Central memory CD8-positive, alpha-beta T cell (primary cell): ENCODE measurements at regions not wholly inside any gene's neighbourhood (a gene's known extent, or its start where the extent isn't known, plus 50 kb on each side); places are given as distances from the start of the nearest gene placed in this dataset.

Source experiments
- ATAC-seq: fragments of 150-1000 bp; cut with Tn5 transposase; replicated peaks from 2 replicates; pipeline ENCODE4 v1.10.0; 2022; ENCODE audit warnings: mild to moderate bottlenecking, moderate FRiP score, moderate number of reproducible peaks; ENCODE audit not compliant: poor library complexity, severe bottlenecking; ENCODE audit errors: extremely low read depth
- DNase-seq, 2 donors: peaks; one replicate each; pipeline ENCODE4 v3.0.0; 2021; ENCODE audit warnings: low spot score in 2 of 2
- H3K27ac Mint-ChIP-seq: one replicate; pipeline ENCODE4 v1.8.0; 2022; ENCODE audit warnings: low read depth, mild to moderate bottlenecking, moderate library complexity, mixed read lengths
- H3K27me3 Mint-ChIP-seq: one replicate; pipeline ENCODE4 v1.8.0; 2022; ENCODE audit warnings: mixed read lengths
- H3K36me3 Mint-ChIP-seq: one replicate; pipeline ENCODE4 v1.8.0; 2022; ENCODE audit warnings: mild to moderate bottlenecking, moderate library complexity, mixed read lengths; ENCODE audit not compliant: insufficient read depth
- H3K4me1 Mint-ChIP-seq: one replicate; pipeline ENCODE4 v1.8.0; 2022; ENCODE audit warnings: mixed read lengths
- H3K4me3 Mint-ChIP-seq: one replicate; pipeline ENCODE4 v1.8.0; 2022; ENCODE audit warnings: mild to moderate bottlenecking, moderate library complexity, mixed read lengths
- H3K9me3 Mint-ChIP-seq: one replicate; pipeline ENCODE4 v1.8.0; 2022; ENCODE audit warnings: mixed read lengths

DNA sequence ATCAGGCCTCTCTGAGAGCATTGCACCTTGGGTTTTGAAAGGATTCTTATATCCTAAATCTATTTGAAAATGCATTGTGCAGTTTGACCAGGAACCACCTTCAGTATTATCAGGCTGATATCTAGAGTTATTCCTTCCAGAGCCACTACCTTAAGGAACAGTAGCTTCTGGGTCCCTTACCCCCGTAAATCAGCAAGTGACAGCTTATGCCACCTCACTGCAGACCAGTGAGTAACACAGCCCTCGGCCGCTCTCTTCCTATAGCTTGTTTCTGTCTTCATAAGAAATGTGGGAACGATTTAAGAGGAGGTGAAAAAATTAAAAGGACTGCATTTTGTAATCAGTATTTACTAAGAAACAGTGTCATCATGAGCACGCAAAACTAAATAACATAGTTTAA lies 584.2 kb downstream of the GALR1 start:
- DNase-seq (no peak), ATAC-seq (no peak)
- Mint-ChIP-seq H3K4me3 (no peak overlapping the region), H3K27ac (no peak overlapping the region), H3K27me3 (no peaks in the 10 kb centered on the region), H3K9me3 (no peaks in the 10 kb centered on the region), H3K4me1 (no peaks in the 10 kb centered on the region), H3K36me3 (no peaks in the 10 kb centered on the region)

DNA sequence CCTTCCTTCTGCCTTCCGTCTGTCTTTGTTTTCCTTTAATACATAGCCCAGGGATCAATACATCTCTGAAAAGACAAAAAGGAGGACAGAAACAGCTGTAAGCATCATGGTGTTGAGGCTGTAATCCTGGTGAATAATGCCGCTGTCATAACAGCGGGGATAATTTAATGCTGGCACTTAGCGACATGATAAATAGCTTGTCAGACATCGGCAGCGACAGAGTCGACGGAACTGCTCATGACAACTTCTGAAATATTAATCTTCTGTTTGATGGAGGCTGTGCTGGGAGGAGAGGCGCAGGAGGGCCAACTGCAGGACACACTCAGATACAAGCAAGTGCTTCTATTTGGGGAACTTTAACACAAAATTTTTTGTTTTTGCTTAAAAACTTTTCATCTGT lies 602.2 kb downstream of the GALR1 start:
- no peaks in the 10 kb centered on the region for H3K36me3 Mint-ChIP-seq
- no peak overlapping the region for H3K4me3 Mint-ChIP-seq
- no peak overlapping the region for H3K27ac Mint-ChIP-seq
- no peaks in the 10 kb centered on the region for H3K9me3 Mint-ChIP-seq
- H3K27me3 Mint-ChIP-seq = peaks cover 46% of the 10 kb centered on the region
- no peaks in the 10 kb centered on the region for H3K4me1 Mint-ChIP-seq
- ATAC-seq (no peak), DNase-seq (no peak)

DNA sequence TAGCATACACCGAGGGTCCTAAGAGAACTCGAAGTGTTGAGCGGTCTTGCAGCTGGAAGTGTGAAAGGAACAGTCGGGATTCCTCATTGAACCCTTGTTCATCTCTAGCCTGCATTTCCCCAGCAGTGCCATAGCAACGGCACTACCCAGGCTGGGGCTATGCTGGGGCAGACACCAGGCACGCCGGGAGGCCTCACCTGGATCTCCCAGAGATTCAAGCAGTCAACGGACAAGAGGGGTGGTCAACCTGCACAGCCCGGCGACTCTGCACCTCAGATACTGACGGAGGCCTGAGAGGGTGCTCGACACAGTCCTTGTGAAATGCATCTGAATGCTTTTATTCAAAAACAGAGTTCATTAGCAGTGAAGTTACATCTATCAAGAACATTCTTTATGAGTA lies 604.2 kb downstream of the GALR1 start:
- DNase-seq = no peak
- Mint-ChIP-seq H3K27me3 (peaks cover 36% of the 10 kb centered on the region), H3K27ac (no peak overlapping the region), H3K9me3 (no peaks in the 10 kb centered on the region), H3K4me3 (no peak overlapping the region), H3K4me1 (no peaks in the 10 kb centered on the region), H3K36me3 (no peaks in the 10 kb centered on the region)
- ATAC-seq = no peak

DNA sequence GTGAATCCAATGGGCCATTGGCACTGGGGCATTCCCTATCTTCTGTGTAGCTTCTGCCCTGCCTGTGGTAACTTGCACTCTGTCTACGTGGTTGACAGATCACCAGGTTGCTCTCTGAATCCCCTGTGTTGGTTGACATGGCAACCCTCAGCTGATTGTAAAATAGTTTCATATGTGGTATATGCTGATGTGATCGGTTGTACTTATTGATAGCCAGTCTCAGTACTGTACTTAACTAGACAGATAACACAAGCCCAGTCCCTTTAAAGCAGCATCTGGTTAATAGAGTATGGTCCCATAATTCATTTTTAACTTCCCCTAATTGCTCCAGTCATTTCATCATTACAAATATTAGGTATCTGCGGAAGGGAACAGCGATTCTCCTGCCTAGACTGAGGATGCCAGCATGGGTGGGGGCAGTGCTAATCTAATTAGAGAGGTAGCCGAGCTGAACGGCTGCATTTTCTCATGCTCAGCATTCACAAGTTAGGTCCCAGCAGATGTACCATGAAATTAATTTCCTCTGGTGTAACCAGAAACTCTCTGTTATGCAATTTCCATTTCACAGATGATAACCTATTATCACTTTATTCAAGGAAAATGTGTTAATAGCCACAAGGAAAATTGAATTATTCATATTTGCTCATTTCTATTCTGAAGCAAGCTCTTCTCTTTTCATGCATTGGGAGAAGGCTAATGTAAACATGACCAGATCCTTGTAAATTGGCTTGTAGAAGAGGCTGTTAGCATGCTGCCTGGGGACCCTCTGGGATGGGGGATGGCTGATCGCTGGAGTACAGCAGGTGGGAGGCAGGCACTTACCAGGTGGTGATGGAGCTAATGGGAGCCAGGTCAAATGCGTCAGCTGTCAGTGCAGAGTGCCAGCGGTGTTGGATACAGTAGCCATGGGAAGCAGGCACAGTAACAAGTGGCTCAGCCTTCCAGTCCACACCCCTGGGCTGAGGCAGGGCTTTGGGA lies 608.3 kb downstream of the GALR1 start:
- Mint-ChIP-seq H3K27ac (no peak overlapping the region), H3K36me3 (no peaks in the 10 kb centered on the region), H3K27me3 (peaks cover 9% of the 10 kb centered on the region), H3K4me1 (no peaks in the 10 kb centered on the region), H3K9me3 (no peaks in the 10 kb centered on the region), H3K4me3 (no peak overlapping the region)
- ATAC-seq (no peak), DNase-seq (no peak)

DNA sequence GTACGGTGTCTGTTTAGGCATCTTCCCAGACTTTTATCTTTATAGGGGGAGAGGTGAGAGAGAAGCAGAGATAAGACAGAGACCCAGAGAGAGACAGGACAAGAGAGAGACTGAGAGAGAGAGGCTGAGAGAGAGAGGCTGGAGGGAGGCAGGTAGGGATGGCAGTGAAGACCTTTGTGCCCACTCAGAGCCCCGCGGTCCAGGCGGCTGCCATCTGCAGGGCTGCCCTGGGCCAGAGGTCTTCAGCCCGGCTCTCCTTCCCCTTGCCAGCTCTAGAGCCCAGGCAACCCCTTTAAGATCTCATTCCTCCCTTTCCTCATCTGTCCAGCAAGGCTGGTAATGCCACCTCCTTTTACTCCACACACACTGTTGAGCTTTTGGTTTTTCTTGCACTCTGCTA lies 610.0 kb downstream of the GALR1 start:
- H3K9me3 Mint-ChIP-seq = no peaks in the 10 kb centered on the region
- no peak for ATAC-seq

DNA sequence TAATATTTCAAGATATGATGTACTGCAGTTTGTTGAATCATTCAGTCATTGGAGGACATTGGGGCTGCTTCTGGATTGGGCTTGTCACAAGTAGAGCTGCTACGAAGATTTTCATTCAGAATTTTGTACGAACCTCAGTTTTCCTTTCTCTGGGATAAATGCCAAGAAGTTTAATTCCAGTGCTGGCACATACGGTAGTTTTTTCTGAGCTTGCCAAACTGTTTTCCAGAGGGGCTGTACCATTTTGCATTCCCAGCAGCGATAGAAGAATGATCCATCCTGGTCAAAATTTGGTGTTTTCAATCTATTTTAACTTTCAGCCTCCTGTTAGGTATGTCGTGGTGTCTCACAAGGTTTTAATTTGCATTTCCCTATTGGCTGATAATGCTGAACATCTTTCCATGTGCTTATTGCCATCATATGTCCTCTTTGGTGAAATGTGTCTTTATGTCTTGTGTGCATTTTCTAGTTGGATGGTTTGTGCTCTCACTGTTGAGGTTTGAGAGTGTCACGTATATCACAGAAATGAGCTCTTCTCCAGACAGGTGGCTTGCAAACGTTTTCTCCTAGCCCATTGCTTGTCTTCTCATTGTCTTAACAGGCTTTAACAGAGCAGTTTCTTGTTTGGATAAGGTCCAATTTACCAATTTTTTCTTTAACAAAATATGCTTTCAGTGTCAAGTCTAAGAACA lies 612.6 kb downstream of the GALR1 start:
- no peak overlapping the region for H3K4me3 Mint-ChIP-seq
- H3K27ac Mint-ChIP-seq = no peak overlapping the region
- DNase-seq (no peak), ATAC-seq (no peak)
- no peaks in the 10 kb centered on the region for H3K4me1 Mint-ChIP-seq
- no peaks in the 10 kb centered on the region for H3K36me3 Mint-ChIP-seq
- peaks cover 12% of the 10 kb centered on the region for H3K27me3 Mint-ChIP-seq
- no peaks in the 10 kb centered on the region for H3K9me3 Mint-ChIP-seq

More for the DNA sequence above, 610.0 kb downstream of the GALR1 start:
- DNase-seq = no peak
- peaks cover 2% of the 10 kb centered on the region for H3K27me3 Mint-ChIP-seq
- no peak overlapping the region for H3K4me3 Mint-ChIP-seq
- no peaks in the 10 kb centered on the region for H3K36me3 Mint-ChIP-seq
- no peaks in the 10 kb centered on the region for H3K4me1 Mint-ChIP-seq
- no peak overlapping the region for H3K27ac Mint-ChIP-seq

DNA sequence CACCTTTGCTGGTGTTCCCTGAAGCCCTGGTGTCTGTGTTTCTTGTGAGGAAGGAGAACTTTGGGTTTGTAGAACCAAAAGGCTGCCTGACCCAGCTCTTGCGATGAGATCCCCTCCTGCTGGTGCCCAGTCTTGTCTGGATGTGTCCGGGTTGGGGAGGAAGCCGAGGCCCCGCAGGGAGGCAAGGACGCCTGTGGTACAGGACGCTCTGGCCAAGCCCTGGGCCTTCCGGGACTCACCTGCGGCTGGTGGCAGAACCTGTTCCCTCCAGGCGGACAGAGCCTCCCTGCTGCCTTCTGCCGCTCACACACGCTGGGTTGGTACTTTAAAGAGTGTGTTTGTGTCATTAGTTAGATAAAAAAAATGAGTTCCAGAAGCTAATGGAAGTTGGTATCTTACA lies 616.2 kb downstream of the GALR1 start:
- no peak for ATAC-seq
- H3K4me1 Mint-ChIP-seq = no peaks in the 10 kb centered on the region
- no peaks in the 10 kb centered on the region for H3K36me3 Mint-ChIP-seq
- H3K9me3 Mint-ChIP-seq = no peaks in the 10 kb centered on the region
- H3K4me3 Mint-ChIP-seq = no peak overlapping the region
- H3K27me3 Mint-ChIP-seq = peaks cover 47% of the 10 kb centered on the region
- no peak overlapping the region for H3K27ac Mint-ChIP-seq
- DNase-seq = no peak

DNA sequence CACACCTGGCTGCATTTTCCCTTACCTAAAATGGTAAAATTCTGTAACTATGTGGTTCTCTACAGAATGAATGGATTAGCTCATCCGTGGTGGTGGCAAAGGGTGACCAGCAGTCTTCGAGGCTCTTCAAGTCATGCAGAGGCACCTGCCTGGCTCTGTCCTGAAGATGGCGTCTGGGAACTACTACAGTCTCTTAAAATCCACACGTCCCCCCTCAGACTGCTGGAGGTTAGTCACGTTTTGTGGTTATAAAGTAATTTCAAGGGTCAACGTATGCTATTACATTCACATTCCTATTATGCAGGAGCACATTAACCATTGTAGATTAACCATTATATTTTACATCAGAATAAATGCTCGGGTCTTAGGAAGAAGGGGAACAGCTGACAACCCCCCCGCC lies 616.7 kb downstream of the GALR1 start:
- no peaks in the 10 kb centered on the region for H3K4me1 Mint-ChIP-seq
- H3K27ac Mint-ChIP-seq = no peak overlapping the region
- H3K36me3 Mint-ChIP-seq = no peaks in the 10 kb centered on the region
- no peaks in the 10 kb centered on the region for H3K9me3 Mint-ChIP-seq
- H3K4me3 Mint-ChIP-seq = no peak overlapping the region
- H3K27me3 Mint-ChIP-seq = peaks cover 52% of the 10 kb centered on the region
- no peak for DNase-seq
- no peak for ATAC-seq

DNA sequence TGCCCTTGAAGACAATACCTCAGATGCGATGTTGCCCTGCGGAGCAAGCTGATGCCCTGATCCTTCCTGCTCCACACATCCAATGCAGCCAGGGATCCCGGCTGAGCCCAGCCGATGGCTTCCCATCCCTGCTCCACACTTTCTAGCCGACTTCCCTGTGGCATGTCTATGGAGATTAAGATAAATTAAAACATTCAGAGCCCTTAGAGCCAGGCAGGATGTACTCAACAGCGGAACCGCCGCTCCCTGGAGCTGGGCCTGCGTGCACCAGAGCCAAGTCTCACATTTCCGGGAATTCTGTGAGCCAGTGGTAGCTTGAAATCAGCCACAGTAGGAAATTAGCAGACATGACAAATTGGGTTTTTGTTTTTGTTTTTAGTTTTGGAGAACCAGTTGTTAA lies 620.6 kb downstream of the GALR1 start:
- no peak overlapping the region for H3K27ac Mint-ChIP-seq
- no peak overlapping the region for H3K4me3 Mint-ChIP-seq
- no peaks in the 10 kb centered on the region for H3K9me3 Mint-ChIP-seq
- DNase-seq (no peak), ATAC-seq (no peak)
- H3K4me1 Mint-ChIP-seq = no peaks in the 10 kb centered on the region
- H3K36me3 Mint-ChIP-seq = no peaks in the 10 kb centered on the region
- peaks cover 77% of the 10 kb centered on the region for H3K27me3 Mint-ChIP-seq

DNA sequence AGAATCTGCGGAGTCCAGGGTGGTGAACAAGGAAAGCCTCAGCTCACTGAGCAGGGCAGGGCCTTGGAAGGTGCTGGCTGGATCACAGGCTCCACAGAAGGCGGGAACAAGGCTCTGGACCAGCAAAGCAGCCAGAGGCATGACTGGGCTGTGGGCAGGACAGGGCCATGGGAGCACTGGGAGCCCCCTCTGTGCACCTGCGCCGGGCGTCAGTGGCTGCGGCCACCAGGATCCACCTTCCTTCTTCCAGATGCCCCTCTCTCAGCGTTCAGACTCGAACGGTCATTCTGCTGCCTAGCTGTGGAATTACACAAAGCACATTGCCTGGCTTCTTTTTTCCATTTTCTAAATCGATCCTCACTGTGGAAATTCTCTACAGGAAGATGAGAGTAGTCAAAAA lies 621.2 kb downstream of the GALR1 start:
- Mint-ChIP-seq H3K36me3 (no peaks in the 10 kb centered on the region), H3K4me1 (no peaks in the 10 kb centered on the region)
- no peak for ATAC-seq

DNA sequence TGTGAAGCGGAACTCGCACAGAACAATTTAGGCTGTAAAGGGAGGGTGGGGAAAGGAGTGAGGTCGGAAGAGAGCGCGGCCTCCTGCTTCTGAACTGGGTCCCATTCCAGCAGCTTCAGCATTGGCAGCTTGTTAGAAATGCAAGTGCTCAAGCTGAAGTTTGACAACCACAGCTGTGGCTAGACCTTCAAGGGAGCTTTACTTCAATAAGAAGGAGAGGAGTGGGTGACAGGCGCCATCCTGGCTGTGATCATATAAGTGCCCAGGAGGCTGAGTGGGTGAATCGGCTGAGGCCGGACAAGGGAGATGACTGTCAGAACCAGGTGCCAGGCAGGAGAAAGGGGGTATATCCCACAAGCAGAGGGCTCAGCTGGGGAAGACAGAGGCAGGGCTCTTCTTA lies 622.5 kb downstream of the GALR1 start:
- H3K27me3 Mint-ChIP-seq = peaks cover 88% of the 10 kb centered on the region
- no peaks in the 10 kb centered on the region for H3K36me3 Mint-ChIP-seq
- DNase-seq (no peak), ATAC-seq (no peak)
- H3K27ac Mint-ChIP-seq = no peak overlapping the region
- H3K9me3 Mint-ChIP-seq = no peaks in the 10 kb centered on the region
- H3K4me1 Mint-ChIP-seq = no peaks in the 10 kb centered on the region
- H3K4me3 Mint-ChIP-seq = no peak overlapping the region

More for the DNA sequence above, 621.2 kb downstream of the GALR1 start:
- DNase-seq = no peak
- Mint-ChIP-seq H3K4me3 (no peak overlapping the region), H3K27me3 (peaks cover 78% of the 10 kb centered on the region), H3K9me3 (no peaks in the 10 kb centered on the region), H3K27ac (no peak overlapping the region)

DNA sequence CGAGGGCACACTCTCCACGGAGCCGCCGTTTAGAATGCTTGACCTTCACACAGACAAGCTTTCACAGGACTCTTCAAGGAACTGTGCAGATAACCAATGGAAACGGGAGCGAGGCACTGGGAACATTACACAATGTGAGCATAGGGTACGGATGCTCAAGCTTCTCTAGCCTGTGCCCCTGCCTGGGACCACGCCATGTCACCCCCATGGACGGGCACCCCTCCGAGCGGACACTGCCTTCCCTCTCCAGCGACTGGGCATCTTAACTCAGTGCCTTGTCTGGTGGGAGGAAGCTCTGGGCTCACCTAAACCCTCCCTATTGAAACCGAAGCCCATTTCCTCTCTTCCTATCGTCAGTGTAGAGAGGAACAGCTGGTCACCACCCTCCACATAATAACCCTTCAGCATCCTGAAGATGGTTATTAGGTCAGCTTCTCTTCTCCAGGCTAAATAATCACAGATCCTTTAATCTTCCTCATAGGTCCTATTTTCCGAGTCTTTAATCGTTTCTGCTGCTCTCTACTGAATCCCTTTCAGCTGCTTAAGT lies 626.7 kb downstream of the GALR1 start:
- Mint-ChIP-seq H3K4me1 (no peaks in the 10 kb centered on the region), H3K9me3 (no peaks in the 10 kb centered on the region), H3K27me3 (peaks cover 70% of the 10 kb centered on the region), H3K36me3 (peaks cover 2% of the 10 kb centered on the region), H3K27ac (no peak overlapping the region), H3K4me3 (no peak overlapping the region)
- DNase-seq (no peak), ATAC-seq (no peak)

DNA sequence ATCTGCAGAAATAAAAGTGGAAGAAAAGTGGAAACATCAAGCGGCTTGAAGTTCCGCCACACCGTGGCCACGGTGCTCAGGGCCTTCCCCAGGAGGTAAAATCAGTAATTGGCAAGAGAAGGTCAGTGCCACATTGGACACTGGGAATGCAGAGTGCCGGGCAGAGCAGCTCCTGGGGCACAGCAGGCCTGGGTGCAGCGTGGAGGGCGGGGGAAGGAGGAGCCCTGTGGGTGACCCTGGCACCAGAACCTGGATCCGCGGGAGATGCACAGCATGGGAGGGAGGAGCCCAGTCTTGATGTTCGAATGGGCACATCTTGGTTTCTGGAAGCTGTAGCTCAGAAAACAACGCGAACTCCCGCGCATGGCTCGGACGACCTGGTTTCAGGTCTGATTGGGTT lies 630.2 kb downstream of the GALR1 start:
- Mint-ChIP-seq H3K27me3 (peaks cover 73% of the 10 kb centered on the region), H3K4me3 (no peak overlapping the region), H3K9me3 (no peaks in the 10 kb centered on the region), H3K27ac (no peak overlapping the region), H3K36me3 (peaks cover 2% of the 10 kb centered on the region), H3K4me1 (no peaks in the 10 kb centered on the region)
- DNase-seq (no peak), ATAC-seq (no peak)
